DOHH2 (cell line): ENCODE measurements at regions not wholly inside any gene's neighbourhood (a gene's known extent, or its start where the extent isn't known, plus 50 kb on each side); places are given as distances from the start of the nearest gene placed in this dataset.

ENCODE experiments used
- EZH2phosphoT487 ChIP-seq: fragments of 200-600 bp; sonication (generic); IDR thresholded peaks from 2 replicates; pipeline ENCODE4 v1.6.1; 2017; ENCODE audit warnings: borderline replicate concordance, mild to moderate bottlenecking, antibody characterized with exemption, low read length, moderate library complexity, mixed read lengths
- TF ChIP-seq, protein P1 (sequence below): fragments of 200-600 bp; sonication (generic); IDR thresholded peaks from one replicate; pipeline ENCODE4 v1.5.1; 2014; ENCODE audit warnings: antibody characterized with exemption, mild to moderate bottlenecking, low read depth, low read length; ENCODE audit not compliant: poor library complexity, severe bottlenecking

DNA sequence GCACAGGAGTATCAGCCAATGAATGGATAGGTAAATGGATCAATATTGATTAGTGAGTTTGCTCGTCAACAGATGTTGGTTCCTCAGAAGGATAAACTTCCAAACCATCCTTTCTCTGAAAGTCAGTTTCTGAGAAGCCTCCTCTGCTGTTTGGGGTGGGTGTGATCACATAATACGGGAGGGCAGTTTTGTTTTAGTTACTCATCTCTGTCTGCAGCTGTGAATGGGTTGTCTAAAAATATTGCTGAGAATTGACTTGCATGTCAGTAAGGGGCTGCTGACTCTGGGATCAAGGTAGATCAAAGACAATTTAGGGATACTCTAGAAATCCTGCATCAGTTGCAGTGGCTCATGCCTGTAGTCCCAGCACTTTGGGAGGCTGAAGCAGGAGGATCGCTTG, 390.8 kb upstream of the AMELY start:
- TF ChIP-seq, protein P1, sequence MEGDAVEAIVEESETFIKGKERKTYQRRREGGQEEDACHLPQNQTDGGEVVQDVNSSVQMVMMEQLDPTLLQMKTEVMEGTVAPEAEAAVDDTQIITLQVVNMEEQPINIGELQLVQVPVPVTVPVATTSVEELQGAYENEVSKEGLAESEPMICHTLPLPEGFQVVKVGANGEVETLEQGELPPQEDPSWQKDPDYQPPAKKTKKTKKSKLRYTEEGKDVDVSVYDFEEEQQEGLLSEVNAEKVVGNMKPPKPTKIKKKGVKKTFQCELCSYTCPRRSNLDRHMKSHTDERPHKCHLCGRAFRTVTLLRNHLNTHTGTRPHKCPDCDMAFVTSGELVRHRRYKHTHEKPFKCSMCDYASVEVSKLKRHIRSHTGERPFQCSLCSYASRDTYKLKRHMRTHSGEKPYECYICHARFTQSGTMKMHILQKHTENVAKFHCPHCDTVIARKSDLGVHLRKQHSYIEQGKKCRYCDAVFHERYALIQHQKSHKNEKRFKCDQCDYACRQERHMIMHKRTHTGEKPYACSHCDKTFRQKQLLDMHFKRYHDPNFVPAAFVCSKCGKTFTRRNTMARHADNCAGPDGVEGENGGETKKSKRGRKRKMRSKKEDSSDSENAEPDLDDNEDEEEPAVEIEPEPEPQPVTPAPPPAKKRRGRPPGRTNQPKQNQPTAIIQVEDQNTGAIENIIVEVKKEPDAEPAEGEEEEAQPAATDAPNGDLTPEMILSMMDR: no peak
- TF ChIP-seq EZH2phosphoT487: no peak
